MM.1S (cell line): ENCODE measurements at regions not wholly inside any gene's neighbourhood (a gene's known extent, or its start where the extent isn't known, plus 50 kb on each side); places are given as distances from the start of the nearest gene placed in this dataset.

Experiments used
- EZH2 ChIP-seq: fragments of 300-600 bp; sonication (generic); optimal IDR thresholded peaks from 2 replicates; pipeline ENCODE3; 2017; ENCODE audit warnings: low read depth, mild to moderate bottlenecking, antibody characterized with exemption, low read length, mixed read lengths
- EZH2phosphoT487 ChIP-seq: fragments of 300-600 bp; sonication (generic); IDR thresholded peaks from 2 replicates; pipeline ENCODE4 v1.6.1; 2018; ENCODE audit warnings: antibody characterized with exemption, low read length
- TF ChIP-seq, protein P1 (sequence below): fragments of 300-600 bp; sonication (generic); IDR thresholded peaks from 2 replicates; pipeline ENCODE4 v1.5.1; 2016; ENCODE audit warnings: antibody characterized with exemption, low read length, mixed read lengths

DNA sequence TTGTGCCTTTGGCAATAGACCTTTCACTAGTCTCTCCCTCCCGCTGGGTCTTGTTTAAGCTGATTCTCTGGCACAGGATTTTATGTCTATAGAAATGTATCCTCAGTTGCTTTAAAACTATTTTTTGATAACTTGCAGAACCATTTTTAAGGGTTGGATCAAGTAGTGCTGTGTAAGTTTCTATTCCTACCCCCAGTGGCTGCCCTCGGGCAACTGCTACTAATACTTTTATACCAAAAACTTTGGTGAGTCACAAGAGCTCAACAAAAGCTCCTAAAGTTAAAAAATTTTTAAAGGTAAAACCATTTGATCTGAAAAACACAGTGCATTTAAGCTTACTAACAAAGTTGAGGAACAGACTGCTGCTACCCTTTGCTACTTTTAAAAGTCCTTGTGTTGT is 1460.6 kb upstream of the PCDH7 start:
- TF ChIP-seq, protein P1, sequence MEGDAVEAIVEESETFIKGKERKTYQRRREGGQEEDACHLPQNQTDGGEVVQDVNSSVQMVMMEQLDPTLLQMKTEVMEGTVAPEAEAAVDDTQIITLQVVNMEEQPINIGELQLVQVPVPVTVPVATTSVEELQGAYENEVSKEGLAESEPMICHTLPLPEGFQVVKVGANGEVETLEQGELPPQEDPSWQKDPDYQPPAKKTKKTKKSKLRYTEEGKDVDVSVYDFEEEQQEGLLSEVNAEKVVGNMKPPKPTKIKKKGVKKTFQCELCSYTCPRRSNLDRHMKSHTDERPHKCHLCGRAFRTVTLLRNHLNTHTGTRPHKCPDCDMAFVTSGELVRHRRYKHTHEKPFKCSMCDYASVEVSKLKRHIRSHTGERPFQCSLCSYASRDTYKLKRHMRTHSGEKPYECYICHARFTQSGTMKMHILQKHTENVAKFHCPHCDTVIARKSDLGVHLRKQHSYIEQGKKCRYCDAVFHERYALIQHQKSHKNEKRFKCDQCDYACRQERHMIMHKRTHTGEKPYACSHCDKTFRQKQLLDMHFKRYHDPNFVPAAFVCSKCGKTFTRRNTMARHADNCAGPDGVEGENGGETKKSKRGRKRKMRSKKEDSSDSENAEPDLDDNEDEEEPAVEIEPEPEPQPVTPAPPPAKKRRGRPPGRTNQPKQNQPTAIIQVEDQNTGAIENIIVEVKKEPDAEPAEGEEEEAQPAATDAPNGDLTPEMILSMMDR: no peak
- no peak for TF ChIP-seq EZH2
- TF ChIP-seq EZH2phosphoT487: no peak
